Keratinocyte (primary cell): ENCODE measurements at regions not wholly inside any gene's neighbourhood (a gene's known extent, or its start where the extent isn't known, plus 50 kb on each side); places are given as distances from the start of the nearest gene placed in this dataset.

Experiments
- DNase-seq: peaks from one replicate; pipeline ENCODE4 v3.0.0-alpha.2; 2011; ENCODE audit warnings: low read depth, missing footprints, low spot score
- FAIRE-seq: peaks from 2 replicates; lab custom pipeline; 2011; peaks lifted over from hg19 to GRCh38; lab: Jason Lieb, UNC
- H2AFZ ChIP-seq: 2 replicates; pipeline ENCODE4 v1.6.0; 2012; ENCODE audit warnings: low read length, control low read depth, inconsistent platforms; ENCODE audit not compliant: control insufficient read depth
- H3K27ac ChIP-seq: 2 replicates; pipeline ENCODE4 v1.5.1; 2011; ENCODE audit warnings: low read length; ENCODE audit not compliant: control insufficient read depth, insufficient read depth
- H3K27me3 ChIP-seq: 3 replicates; pipeline ENCODE4 v1.6.0; 2011; ENCODE audit warnings: low read length; ENCODE audit not compliant: control insufficient read depth, insufficient read depth; ENCODE audit errors: extremely low read depth
- H3K36me3 ChIP-seq, 2 experiments: 2 replicates in 1 of 2; 3 replicates in 1 of 2; pipeline ENCODE4 v1.5.1; 2011; ENCODE audit warnings: low read length in 2 of 2, mild to moderate bottlenecking in 1 of 2; ENCODE audit not compliant: control insufficient read depth in 2 of 2, insufficient read depth in 2 of 2; ENCODE audit errors: extremely low read depth in 1 of 2
- H3K4me1 ChIP-seq: 3 replicates; pipeline ENCODE4 v1.5.1; 2011; ENCODE audit warnings: low read length; ENCODE audit not compliant: control insufficient read depth, insufficient read depth; ENCODE audit errors: extremely low read depth
- H3K4me2 ChIP-seq: 3 replicates; pipeline ENCODE4 v1.6.0; 2011; ENCODE audit warnings: low read depth, low read length; ENCODE audit not compliant: control insufficient read depth, insufficient read depth; ENCODE audit errors: extremely low read depth
- H3K4me3 ChIP-seq, 3 experiments: fragments of 200-600 bp in 1 of 3; sonication (generic) in 1 of 3; 2 replicates in 2 of 3; 3 replicates in 1 of 3; pipeline ENCODE4 v1.5.1; 2011 to 2016; ENCODE audit warnings: low read length in 3 of 3, mild to moderate bottlenecking in 3 of 3, control low read depth in 2 of 3, inconsistent platforms in 1 of 3, low read depth in 1 of 3, mixed read lengths in 1 of 3, mixed run types in 1 of 3, moderate library complexity in 1 of 3; ENCODE audit not compliant: control insufficient read depth in 2 of 3, insufficient read depth in 2 of 3; ENCODE audit errors: extremely low read depth in 1 of 3
- H3K79me2 ChIP-seq: 2 replicates; pipeline ENCODE4 v1.6.0; 2012; ENCODE audit warnings: low read length; ENCODE audit not compliant: control insufficient read depth, insufficient read depth
- H3K9ac ChIP-seq: 3 replicates; pipeline ENCODE4 v1.6.0; 2011; ENCODE audit warnings: low read length; ENCODE audit not compliant: control insufficient read depth, insufficient read depth; ENCODE audit errors: extremely low read depth
- H3K9me1 ChIP-seq: 3 replicates; pipeline ENCODE4 v1.6.0; 2011; ENCODE audit warnings: low read length; ENCODE audit not compliant: control insufficient read depth, insufficient read depth; ENCODE audit errors: extremely low read depth
- H3K9me3 ChIP-seq: 2 replicates; pipeline ENCODE4 v1.5.1; 2012; ENCODE audit warnings: low read depth, low read length; ENCODE audit not compliant: control insufficient read depth
- H4K20me1 ChIP-seq: 3 replicates; pipeline ENCODE4 v1.6.0; 2011; ENCODE audit warnings: low read length; ENCODE audit not compliant: control insufficient read depth, insufficient read depth; ENCODE audit errors: extremely low read depth
- CTCF ChIP-seq, 3 experiments: IDR thresholded peaks in 1 of 3; conservative IDR thresholded peaks in 1 of 3; optimal IDR thresholded peaks in 1 of 3; 2 replicates in 2 of 3; 3 replicates in 1 of 3; pipeline versions ENCODE3 to v1.5.1; 2011; ENCODE audit warnings: low read length in 3 of 3, mild to moderate bottlenecking in 3 of 3, moderate library complexity in 2 of 3, control low read depth in 1 of 3, inconsistent platforms in 1 of 3; ENCODE audit not compliant: insufficient read depth in 2 of 3; ENCODE audit errors: extremely low read depth in 1 of 3
- EZH2 ChIP-seq: IDR thresholded peaks from one replicate; pipeline ENCODE4 v1.6.1; 2012; ENCODE audit warnings: inconsistent platforms, mild to moderate bottlenecking, low read length, moderate library complexity
- dilution Hi-C: fragments of 300-500 bp; cut with MboI; formaldehyde crosslinking; loops from one replicate; pipeline ENCODE4 v1.7.0; 2020; ENCODE audit warnings: low sequenced_read_pairs; ENCODE audit not compliant: extremely low pct_ligation_motif_present

- H3K36me3 ChIP-seq = no peaks in the 10 kb centered on the region
- no peaks in the 10 kb centered on the region for H3K9me1 ChIP-seq
- TF ChIP-seq EZH2 (no peak), CTCF (optimal IDR thresholded peaks at IDR 0.05 in 1 of 3, IDR thresholded peaks at IDR 0.05 in 1 of 3, conservative IDR thresholded peaks at IDR 0.05 in 1 of 3; ENCODE audit: extremely low read depth in 1 of 3, insufficient read depth in 2 of 3, low read length in 3 of 3) (no peak)
- no peak overlapping the region for H3K4me2 ChIP-seq
- DNase-seq = no peak
- no peak for FAIRE-seq
- H3K4me3 ChIP-seq = no peak overlapping the region
- no peaks in the 10 kb centered on the region for H3K79me2 ChIP-seq
- dilution Hi-C loops = no loop called here
- peaks cover 12% of the 10 kb centered on the region for H3K27me3 ChIP-seq
- no peaks in the 10 kb centered on the region for H3K4me1 ChIP-seq
- no peaks in the 10 kb centered on the region for H3K9me3 ChIP-seq
- no peaks in the 10 kb centered on the region for H4K20me1 ChIP-seq
- no peak overlapping the region for H2AFZ ChIP-seq
- H3K27ac ChIP-seq = no peak overlapping the region
- H3K9ac ChIP-seq = no peak overlapping the region
Observed at GRCh38 chr12:94855853-94856252, 147.6 kb downstream of the NDUFA12 start.

- peaks cover 6% of the 10 kb centered on the region for H3K27me3 ChIP-seq
- H3K4me2 ChIP-seq = no peak overlapping the region
- dilution Hi-C loops = no loop called here
- no peak overlapping the region for H2AFZ ChIP-seq
- no peaks in the 10 kb centered on the region for H3K9me1 ChIP-seq
- H3K4me3 ChIP-seq = no peak overlapping the region
- TF ChIP-seq CTCF (optimal IDR thresholded peaks at IDR 0.05 in 1 of 3, IDR thresholded peaks at IDR 0.05 in 1 of 3, conservative IDR thresholded peaks at IDR 0.05 in 1 of 3; ENCODE audit: extremely low read depth in 1 of 3, insufficient read depth in 2 of 3, low read length in 3 of 3) = no peak
- H3K36me3 ChIP-seq = no peaks in the 10 kb centered on the region
- DNase-seq (no peak), FAIRE-seq (no peak)
- no peaks in the 10 kb centered on the region for H3K4me1 ChIP-seq
- no peak overlapping the region for H3K9ac ChIP-seq
- no peaks in the 10 kb centered on the region for H3K9me3 ChIP-seq
- no peaks in the 10 kb centered on the region for H4K20me1 ChIP-seq
- no peaks in the 10 kb centered on the region for H3K79me2 ChIP-seq
- no peak overlapping the region for H3K27ac ChIP-seq
Observed at GRCh38 chr12:94851396-94852028, 152.0 kb downstream of the NDUFA12 start.
